PC-9 (cell line): ENCODE measurements at regions not wholly inside any gene's neighbourhood (a gene's known extent, or its start where the extent isn't known, plus 50 kb on each side); places are given as distances from the start of the nearest gene placed in this dataset.

ENCODE experiments used
- BruUV-seq: library from RNA; stranded (reverse); fragments of 400-500 nt; replicated peaks from 2 replicates; lab custom pipeline; 2021; lab: Mats Ljungman, UMichigan
- CTCF ChIA-PET: fragments of 300-600 bp; sonication (Branson Sonifier 250); formaldehyde crosslinking; loops from one replicate; lab custom pipeline; 2022; ENCODE audit warnings: antibody characterized with exemption; lab: Charles Lee
- POLR2A ChIA-PET: fragments of 300-600 bp; sonication (Branson Sonifier 250); formaldehyde crosslinking; loops from one replicate; lab custom pipeline; 2022; ENCODE audit warnings: antibody characterized with exemption; ENCODE audit not compliant: unreplicated experiment; lab: Charles Lee
- DNase-seq, 2 experiments: peaks; one replicate each; pipeline versions ENCODE4 v3.0.0 to v3.0.0-alpha.2; 2015 to 2022; ENCODE audit warnings: mixed read lengths in 1 of 2
- H2AFZ ChIP-seq: fragments of 200-600 bp; sonication (generic); 2 replicates; pipeline ENCODE4 v1.8.1; 2017; ENCODE audit warnings: antibody characterized with exemption
- H3F3A ChIP-seq: fragments of 200-600 bp; sonication (generic); 2 replicates; pipeline ENCODE4 v1.8.1; 2017; ENCODE audit warnings: antibody characterized with exemption, mild to moderate bottlenecking, low read depth; ENCODE audit not compliant: insufficient read depth
- H3K27ac ChIP-seq: fragments of 200-600 bp; sonication (generic); 2 replicates; pipeline ENCODE4 v1.6.1; 2016; ENCODE audit warnings: mixed run types
- H3K27me3 ChIP-seq: fragments of 200-600 bp; sonication (generic); 2 replicates; pipeline ENCODE4 v1.6.1; 2016; ENCODE audit warnings: low read depth, mixed run types; ENCODE audit not compliant: insufficient read depth
- H3K36me3 ChIP-seq: fragments of 200-600 bp; sonication (generic); 2 replicates; pipeline ENCODE4 v1.6.1; 2016; ENCODE audit warnings: low read depth, mixed run types
- H3K4me1 ChIP-seq: fragments of 200-600 bp; sonication (generic); replicated peaks from 2 replicates; pipeline ENCODE4 v1.6.1; 2016; ENCODE audit warnings: mixed run types; ENCODE audit not compliant: insufficient read depth
- H3K4me2 ChIP-seq: fragments of 200-600 bp; sonication (generic); 2 replicates; pipeline ENCODE4 v1.6.1; 2017; ENCODE audit warnings: mixed run types
- H3K4me3 ChIP-seq: fragments of 200-600 bp; sonication (generic); 2 replicates; pipeline ENCODE4 v1.6.1; 2016; ENCODE audit warnings: mixed run types
- H3K79me2 ChIP-seq: fragments of 200-600 bp; sonication (generic); 2 replicates; pipeline ENCODE4 v1.6.1; 2017; ENCODE audit warnings: low read depth, mixed run types
- H3K9me2 ChIP-seq: fragments of 200-600 bp; sonication (generic); 2 replicates; pipeline ENCODE4 v1.8.1; 2017; ENCODE audit warnings: mild to moderate bottlenecking; ENCODE audit not compliant: insufficient read depth
- H3K9me3 ChIP-seq: fragments of 200-600 bp; sonication (generic); 2 replicates; pipeline ENCODE4 v1.8.1; 2016; ENCODE audit warnings: low read depth; ENCODE audit not compliant: insufficient read depth
- H4K20me1 ChIP-seq: fragments of 200-600 bp; sonication (generic); 2 replicates; pipeline ENCODE4 v1.8.1; 2017; ENCODE audit not compliant: insufficient read depth
- EZH2 ChIP-seq: fragments of 200-600 bp; sonication (generic); IDR thresholded peaks from 2 replicates; pipeline ENCODE4 v1.8.0; 2017; ENCODE audit warnings: antibody characterized with exemption, low read depth
- intact Hi-C: fragments of 100-400 bp; cut with micrococcal nuclease; formaldehyde crosslinking; loops from one replicate; pipeline ENCODE4 v1.10.0; 2022; ENCODE audit not compliant: unreplicated experiment
- TF ChIP-seq, protein P1 (sequence below): fragments of 200-600 bp; sonication (generic); conservative IDR thresholded peaks from 2 replicates; pipeline ENCODE4 v1.6.1; 2017; ENCODE audit warnings: mixed run types, antibody characterized with exemption, mild to moderate bottlenecking, moderate library complexity

GRCh38 chr10:129078346-129078745, 388.7 kb upstream of the MGMT start:
- H3K36me3 ChIP-seq: no peaks in the 10 kb centered on the region
- H4K20me1 ChIP-seq: no peaks in the 10 kb centered on the region
- H3K27ac ChIP-seq: no peak overlapping the region
- H3K4me2 ChIP-seq: no peak overlapping the region
- H3F3A ChIP-seq: no peaks in the 10 kb centered on the region
- ChIA-PET POLR2A (no interaction called here), CTCF (no interaction called here)
- TF ChIP-seq, protein P1, sequence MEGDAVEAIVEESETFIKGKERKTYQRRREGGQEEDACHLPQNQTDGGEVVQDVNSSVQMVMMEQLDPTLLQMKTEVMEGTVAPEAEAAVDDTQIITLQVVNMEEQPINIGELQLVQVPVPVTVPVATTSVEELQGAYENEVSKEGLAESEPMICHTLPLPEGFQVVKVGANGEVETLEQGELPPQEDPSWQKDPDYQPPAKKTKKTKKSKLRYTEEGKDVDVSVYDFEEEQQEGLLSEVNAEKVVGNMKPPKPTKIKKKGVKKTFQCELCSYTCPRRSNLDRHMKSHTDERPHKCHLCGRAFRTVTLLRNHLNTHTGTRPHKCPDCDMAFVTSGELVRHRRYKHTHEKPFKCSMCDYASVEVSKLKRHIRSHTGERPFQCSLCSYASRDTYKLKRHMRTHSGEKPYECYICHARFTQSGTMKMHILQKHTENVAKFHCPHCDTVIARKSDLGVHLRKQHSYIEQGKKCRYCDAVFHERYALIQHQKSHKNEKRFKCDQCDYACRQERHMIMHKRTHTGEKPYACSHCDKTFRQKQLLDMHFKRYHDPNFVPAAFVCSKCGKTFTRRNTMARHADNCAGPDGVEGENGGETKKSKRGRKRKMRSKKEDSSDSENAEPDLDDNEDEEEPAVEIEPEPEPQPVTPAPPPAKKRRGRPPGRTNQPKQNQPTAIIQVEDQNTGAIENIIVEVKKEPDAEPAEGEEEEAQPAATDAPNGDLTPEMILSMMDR: no peak
- no peak for TF ChIP-seq EZH2
- H3K4me1 ChIP-seq: no peaks in the 10 kb centered on the region
- DNase-seq: no peak
- no peak overlapping the region for H3K4me3 ChIP-seq
- H3K27me3 ChIP-seq: no peaks in the 10 kb centered on the region
- H2AFZ ChIP-seq: no peak overlapping the region
- no peaks in the 10 kb centered on the region for H3K79me2 ChIP-seq
- H3K9me3 ChIP-seq: no peaks in the 10 kb centered on the region
- no TSS peak for BruUV-seq
- intact Hi-C loops: no loop called here
- H3K9me2 ChIP-seq: no peaks in the 10 kb centered on the region

DNA sequence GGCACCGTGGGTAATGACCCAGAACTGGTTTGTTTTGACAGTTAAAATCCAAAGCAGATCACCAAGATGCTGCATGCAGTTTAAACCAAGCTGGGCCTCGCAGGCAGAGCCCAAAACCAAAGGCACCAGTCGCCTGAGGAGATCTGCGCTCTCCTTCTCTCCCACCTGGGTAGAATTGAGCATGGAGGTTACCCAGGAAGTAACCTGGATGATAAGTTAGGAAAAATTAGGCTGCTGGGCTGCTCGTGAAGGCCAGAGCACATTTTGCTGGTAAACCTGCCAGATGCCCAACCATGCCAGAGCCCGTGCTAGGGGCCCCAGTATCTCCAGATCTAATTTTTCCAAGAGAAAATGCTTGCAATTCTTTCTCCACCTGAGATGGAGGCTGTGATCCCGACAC, 388.3 kb upstream of the MGMT start:
- Histone ChIP-seq H4K20me1 (no peaks in the 10 kb centered on the region), H3K4me3 (no peak overlapping the region), H3F3A (no peaks in the 10 kb centered on the region), H3K4me1 (no peaks in the 10 kb centered on the region), H3K4me2 (no peak overlapping the region), H3K9me3 (no peaks in the 10 kb centered on the region), H3K79me2 (no peaks in the 10 kb centered on the region), H3K27ac (no peak overlapping the region), H3K27me3 (no peaks in the 10 kb centered on the region), H3K36me3 (no peaks in the 10 kb centered on the region), H3K9me2 (no peaks in the 10 kb centered on the region), H2AFZ (no peak overlapping the region)
- TF ChIP-seq, protein P1: no peak
- TF ChIP-seq EZH2: no peak
- intact Hi-C loops: no loop called here
- BruUV-seq: no TSS peak
- ChIA-PET CTCF (no interaction called here), POLR2A (no interaction called here)
- DNase-seq: no peak

GRCh38 chr10:129079705-129080104, 387.3 kb upstream of the MGMT start:
- BruUV-seq: no TSS peak
- no peaks in the 10 kb centered on the region for H3K36me3 ChIP-seq

More at GRCh38 chr10:129079705-129080104, 387.3 kb upstream of the MGMT start:
- no peaks in the 10 kb centered on the region for H4K20me1 ChIP-seq
- no peak for DNase-seq
- no peak overlapping the region for H2AFZ ChIP-seq
- no peaks in the 10 kb centered on the region for H3K9me2 ChIP-seq
- H3K4me1 ChIP-seq: no peaks in the 10 kb centered on the region
- intact Hi-C loops: no loop called here
- no peak overlapping the region for H3K27ac ChIP-seq
- CTCF ChIA-PET: no interaction called here
- no peaks in the 10 kb centered on the region for H3F3A ChIP-seq
- H3K4me3 ChIP-seq: no peak overlapping the region
- POLR2A ChIA-PET: no interaction called here
- H3K27me3 ChIP-seq: no peaks in the 10 kb centered on the region
- no peak for TF ChIP-seq EZH2
- TF ChIP-seq, protein P1: no peak
- H3K4me2 ChIP-seq: no peak overlapping the region
- no peaks in the 10 kb centered on the region for H3K79me2 ChIP-seq
- H3K9me3 ChIP-seq: no peaks in the 10 kb centered on the region
